ENCODE measurements at regions not wholly inside any gene's neighbourhood (a gene's known extent, or its start where the extent isn't known, plus 50 kb on each side); places are given as distances from the start of the nearest gene placed in this dataset.

- TF ChIP-seq CTCF (IDR thresholded peaks at IDR 0.05; ENCODE audit: low read depth, low read length) (no peak), POLR2A (IDR thresholded peaks at IDR 0.05; ENCODE audit: extremely low read depth, insufficient read length) (no peak)
These were observed 162.2 kb upstream of the NT5E start for GRCh38 chr6:85287654-85288053.
